ENCODE measurements at regions not wholly inside any gene's neighbourhood (a gene's known extent, or its start where the extent isn't known, plus 50 kb on each side); places are given as distances from the start of the nearest gene placed in this dataset.

GRCh38 chr6:51277474-51277873 lies 458.8 kb downstream of the TFAP2B start:
- TF ChIP-seq POLR2A (IDR thresholded peaks at IDR 0.05) (no peak), CTCF (IDR thresholded peaks at IDR 0.05) (no peak)

Measured in prostate gland (tissue), 2 donors.